Progenitor cell of endocrine pancreas (in vitro differentiated cells): ENCODE measurements at regions not wholly inside any gene's neighbourhood (a gene's known extent, or its start where the extent isn't known, plus 50 kb on each side); places are given as distances from the start of the nearest gene placed in this dataset.

Experiments
- DNase-seq: peaks from one replicate; pipeline ENCODE4 v3.0.0; 2021; ENCODE audit warnings: low spot score; ENCODE audit not compliant: unreplicated experiment
- H3K27ac Mint-ChIP-seq: 2 replicates; pipeline ENCODE4 v1.8.0; 2021; ENCODE audit warnings: mild to moderate bottlenecking, moderate library complexity, mixed read lengths
- H3K27me3 Mint-ChIP-seq: 2 replicates; pipeline ENCODE4 v1.8.0; 2021; ENCODE audit warnings: mixed read lengths
- H3K36me3 Mint-ChIP-seq: 2 replicates; pipeline ENCODE4 v1.8.0; 2022; ENCODE audit warnings: mixed read lengths; ENCODE audit not compliant: insufficient read depth
- H3K4me1 Mint-ChIP-seq: 2 replicates; pipeline ENCODE4 v1.8.0; 2021; ENCODE audit warnings: low read depth, mixed read lengths
- H3K4me3 Mint-ChIP-seq: 2 replicates; pipeline ENCODE4 v1.8.0; 2021; ENCODE audit warnings: low read depth, mild to moderate bottlenecking, moderate library complexity, mixed read lengths
- H3K9me3 Mint-ChIP-seq: 2 replicates; pipeline ENCODE4 v1.8.0; 2021; ENCODE audit warnings: low read depth, mixed read lengths
- TF ChIP-seq, protein P1 (sequence below): fragments of 200-600 bp; sonication (generic); IDR thresholded peaks from one replicate; pipeline ENCODE4 v1.5.0; 2021; ENCODE audit warnings: antibody characterized with exemption, mild to moderate bottlenecking; ENCODE audit not compliant: unreplicated experiment

DNA sequence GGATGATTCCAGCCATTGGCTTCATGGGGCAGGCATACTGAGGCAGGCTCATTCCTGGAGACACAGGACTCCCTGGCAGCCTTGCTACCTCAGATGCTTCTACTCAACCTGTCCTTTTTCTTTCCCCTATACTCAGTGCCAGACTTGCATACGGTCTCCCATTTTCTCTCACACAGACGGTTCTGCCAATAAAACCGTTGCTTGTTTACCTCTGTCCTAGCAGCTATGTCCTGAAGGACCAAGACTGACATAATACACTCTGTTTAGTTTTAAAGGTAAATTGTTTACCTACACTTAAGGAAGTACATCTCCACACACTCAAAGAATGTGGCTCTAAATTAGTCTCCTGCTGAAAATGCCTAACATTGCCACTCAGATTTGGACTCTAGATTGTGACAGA is 151.0 kb upstream of the RFX3 start:
- Mint-ChIP-seq H3K9me3 (no peaks in the 10 kb centered on the region), H3K36me3 (no peaks in the 10 kb centered on the region), H3K27ac (no peak overlapping the region), H3K27me3 (no peaks in the 10 kb centered on the region), H3K4me1 (no peaks in the 10 kb centered on the region), H3K4me3 (no peak overlapping the region)
- TF ChIP-seq, protein P1, sequence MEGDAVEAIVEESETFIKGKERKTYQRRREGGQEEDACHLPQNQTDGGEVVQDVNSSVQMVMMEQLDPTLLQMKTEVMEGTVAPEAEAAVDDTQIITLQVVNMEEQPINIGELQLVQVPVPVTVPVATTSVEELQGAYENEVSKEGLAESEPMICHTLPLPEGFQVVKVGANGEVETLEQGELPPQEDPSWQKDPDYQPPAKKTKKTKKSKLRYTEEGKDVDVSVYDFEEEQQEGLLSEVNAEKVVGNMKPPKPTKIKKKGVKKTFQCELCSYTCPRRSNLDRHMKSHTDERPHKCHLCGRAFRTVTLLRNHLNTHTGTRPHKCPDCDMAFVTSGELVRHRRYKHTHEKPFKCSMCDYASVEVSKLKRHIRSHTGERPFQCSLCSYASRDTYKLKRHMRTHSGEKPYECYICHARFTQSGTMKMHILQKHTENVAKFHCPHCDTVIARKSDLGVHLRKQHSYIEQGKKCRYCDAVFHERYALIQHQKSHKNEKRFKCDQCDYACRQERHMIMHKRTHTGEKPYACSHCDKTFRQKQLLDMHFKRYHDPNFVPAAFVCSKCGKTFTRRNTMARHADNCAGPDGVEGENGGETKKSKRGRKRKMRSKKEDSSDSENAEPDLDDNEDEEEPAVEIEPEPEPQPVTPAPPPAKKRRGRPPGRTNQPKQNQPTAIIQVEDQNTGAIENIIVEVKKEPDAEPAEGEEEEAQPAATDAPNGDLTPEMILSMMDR: no peak
- no peak for DNase-seq

DNA sequence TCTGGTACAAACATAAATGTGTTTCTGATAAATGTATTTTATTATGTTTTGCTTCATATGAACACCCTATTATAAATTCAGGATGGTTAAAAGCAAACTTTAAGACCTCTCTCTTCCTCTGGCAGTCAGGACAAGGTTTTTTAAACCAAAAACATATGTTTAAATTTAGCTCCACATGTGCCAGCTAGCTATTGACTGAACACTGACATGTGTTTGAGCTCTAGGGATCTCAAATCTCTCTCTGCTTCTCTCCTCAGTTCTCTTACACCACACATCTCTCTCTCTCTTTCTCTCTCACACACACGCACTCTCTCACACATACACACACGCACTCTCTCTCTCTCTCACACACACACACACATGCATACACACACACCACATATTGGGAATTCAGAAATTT is 150.1 kb upstream of the RFX3 start:
- H3K27ac Mint-ChIP-seq: no peak overlapping the region

DNA sequence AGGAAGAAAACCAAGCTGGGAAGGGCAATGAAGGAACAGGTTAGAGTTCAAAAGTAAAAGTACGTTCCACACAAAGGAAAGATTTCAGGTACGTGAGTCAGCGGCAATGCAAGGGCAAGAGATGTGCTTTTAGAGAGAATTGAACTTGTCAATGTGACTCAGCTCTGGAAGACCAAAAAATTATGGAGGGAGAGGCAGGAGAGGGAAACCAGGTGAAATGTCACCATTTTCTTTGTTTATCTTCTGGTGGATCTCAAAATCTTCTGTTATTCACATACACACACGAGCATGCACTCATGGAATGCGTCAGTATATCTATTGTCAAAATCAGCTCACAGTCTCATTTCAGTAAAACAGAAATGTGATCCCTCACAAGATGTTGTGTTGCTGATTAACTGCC is 148.8 kb upstream of the RFX3 start:
- no peaks in the 10 kb centered on the region for H3K36me3 Mint-ChIP-seq
- TF ChIP-seq, protein P1: no peak
- no peaks in the 10 kb centered on the region for H3K27me3 Mint-ChIP-seq
- no peak overlapping the region for H3K4me3 Mint-ChIP-seq
- H3K4me1 Mint-ChIP-seq: no peaks in the 10 kb centered on the region
- no peak for DNase-seq
- H3K27ac Mint-ChIP-seq: no peak overlapping the region
- H3K9me3 Mint-ChIP-seq: no peaks in the 10 kb centered on the region

More for the DNA sequence above, 150.1 kb upstream of the RFX3 start:
- DNase-seq: no peak
- no peak overlapping the region for H3K4me3 Mint-ChIP-seq
- no peaks in the 10 kb centered on the region for H3K27me3 Mint-ChIP-seq
- no peaks in the 10 kb centered on the region for H3K4me1 Mint-ChIP-seq
- H3K9me3 Mint-ChIP-seq: no peaks in the 10 kb centered on the region
- TF ChIP-seq, protein P1: no peak
- H3K36me3 Mint-ChIP-seq: no peaks in the 10 kb centered on the region

DNA sequence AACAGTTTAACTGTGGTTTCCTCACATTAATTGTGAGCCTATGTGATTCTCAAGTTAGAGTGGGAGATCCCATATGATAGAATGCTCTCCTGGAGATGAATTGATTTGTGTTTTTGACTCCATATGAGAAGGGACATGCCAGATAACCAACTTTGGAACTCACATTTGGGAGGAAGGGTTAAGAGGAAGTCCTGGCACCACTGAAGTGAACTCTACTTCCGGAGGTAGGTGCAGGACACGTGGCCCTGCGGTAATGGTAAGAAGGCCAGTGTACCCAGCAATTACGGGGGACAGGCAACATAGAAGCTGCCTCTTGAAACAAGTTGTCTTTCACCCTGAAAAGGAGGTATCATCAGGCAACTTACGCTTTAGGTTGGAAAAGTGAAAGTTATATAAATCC is 146.6 kb upstream of the RFX3 start:
- Mint-ChIP-seq H3K27me3 (no peaks in the 10 kb centered on the region), H3K9me3 (no peaks in the 10 kb centered on the region), H3K4me1 (no peaks in the 10 kb centered on the region), H3K36me3 (no peaks in the 10 kb centered on the region), H3K4me3 (no peak overlapping the region), H3K27ac (no peak overlapping the region)
- no peak for DNase-seq
- TF ChIP-seq, protein P1: no peak

DNA sequence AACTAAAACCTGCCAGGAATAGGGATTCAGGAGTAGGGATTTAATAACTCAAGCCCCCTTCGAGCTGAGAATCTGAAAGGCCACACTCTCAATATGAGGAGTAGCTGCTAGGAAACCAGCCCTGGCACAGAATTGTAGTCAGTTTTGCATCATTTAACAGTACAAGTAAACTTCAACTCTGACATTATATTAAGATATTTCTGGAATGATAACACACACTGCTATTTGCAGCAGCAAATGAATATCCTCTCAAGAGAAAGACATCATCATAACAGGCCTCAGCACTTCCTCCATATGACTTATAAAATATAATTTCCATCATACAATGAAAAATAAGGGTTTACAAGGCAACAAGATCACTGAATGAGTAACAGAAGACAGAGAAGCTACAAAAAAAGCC is 138.2 kb upstream of the RFX3 start:
- Mint-ChIP-seq H3K4me1 (peaks cover 9% of the 10 kb centered on the region), H3K36me3 (no peaks in the 10 kb centered on the region), H3K4me3 (no peak overlapping the region), H3K27ac (no peak overlapping the region), H3K9me3 (no peaks in the 10 kb centered on the region), H3K27me3 (no peaks in the 10 kb centered on the region)
- TF ChIP-seq, protein P1: no peak
- DNase-seq: no peak
